Body of pancreas (tissue), 4 donors: ENCODE measurements at regions not wholly inside any gene's neighbourhood (a gene's known extent, or its start where the extent isn't known, plus 50 kb on each side); places are given as distances from the start of the nearest gene placed in this dataset.

Experiments used
- ATAC-seq: fragments of 150-250 bp; one replicate; pipeline ENCODE4 v1.9.1; 2016
- DNase-seq, 4 donors: peaks; one replicate each; pipeline ENCODE4 v3.0.0-alpha.2; 2019
- H3K27ac ChIP-seq, 4 donors: fragments of 200-600 bp; sonication (generic); 1 replicate in 3 of 4; 2 replicates in 1 of 4; pipeline versions ENCODE4 v1.5.1 to v1.6.1; 2016 to 2019; ENCODE audit warnings: mild to moderate bottlenecking in 1 of 4, mixed read lengths in 1 of 4, moderate library complexity in 1 of 4
- H3K27me3 ChIP-seq, 2 donors: fragments of 200-600 bp; sonication (generic); one replicate each; pipeline ENCODE4 v1.6.0; 2016; ENCODE audit warnings: mild to moderate bottlenecking in 1 of 2
- H3K36me3 ChIP-seq, 2 donors: fragments of 200-600 bp; sonication (generic); replicated peaks in 1 of 2; 2 replicates each; pipeline ENCODE4 v1.5.1; 2016; ENCODE audit warnings: low read depth in 2 of 2; ENCODE audit not compliant: insufficient read depth in 1 of 2
- H3K4me1 ChIP-seq: fragments of 200-600 bp; sonication (generic); one replicate; pipeline ENCODE4 v1.6.0; 2016
- H3K4me3 ChIP-seq, 2 donors: fragments of 200-600 bp; sonication (generic); 1 replicate in 1 of 2; 2 replicates in 1 of 2; pipeline ENCODE4 v1.5.1; 2016 to 2019
- H3K9me3 ChIP-seq, 3 donors: fragments of 200-600 bp; sonication (generic); 1 replicate in 2 of 3; 2 replicates in 1 of 3; pipeline ENCODE4 v1.5.1; 2016
- CTCF ChIP-seq, 7 experiments: fragments of 450-650 bp in 4 of 7; fragments of 200-600 bp in 3 of 7; sonication (generic) in 3 of 7; IDR thresholded peaks; one replicate each; pipeline ENCODE4 v1.5.1; 2016 to 2019; ENCODE audit warnings: antibody characterized with exemption in 7 of 7
- POLR2A ChIP-seq, 3 donors: fragments of 450-650 bp; IDR thresholded peaks; one replicate each; pipeline ENCODE4 v1.6.1; 2016; ENCODE audit warnings: antibody characterized with exemption in 3 of 3, mild to moderate bottlenecking in 2 of 3
- WGBS, 2 donors: methylation state at CpG; one replicate each; pipeline ENCODE4 v1.1.5; 2017; 5-methylcytosine and 5-hydroxymethylcytosine counted together
- intact Hi-C: fragments of 100-400 bp; cut with DNase I; formaldehyde crosslinking; loops from one replicate; pipeline ENCODE4 v1.15.1; 2023

GRCh38 chr9:81772144-81772543, 82.8 kb upstream of the TLE1 start:
- 13 to 29% methylated on average over 1 of the region's 1 CpG for WGBS, 2 donors
- peaks cover 6% of the 10 kb centered on the region for H3K4me1 ChIP-seq
- ATAC-seq (no peak), DNase-seq (no peak)
- H3K36me3 ChIP-seq, result no peaks in the 10 kb centered on the region
- H3K9me3 ChIP-seq, result no peaks in the 10 kb centered on the region
- H3K4me3 ChIP-seq, result no peak overlapping the region
- H3K27ac ChIP-seq, result no peak overlapping the region
- no peaks in the 10 kb centered on the region for H3K27me3 ChIP-seq
- intact Hi-C loops, result no loop called here
- no peak for TF ChIP-seq POLR2A (IDR thresholded peaks at IDR 0.05)
- no peak for TF ChIP-seq CTCF (IDR thresholded peaks at IDR 0.05)

GRCh38 chr9:81776390-81776789, 87.0 kb upstream of the TLE1 start:
- TF ChIP-seq CTCF (IDR thresholded peaks at IDR 0.05), result no peak
- no peak for TF ChIP-seq POLR2A (IDR thresholded peaks at IDR 0.05)
- no peak for ATAC-seq
- Histone ChIP-seq H3K4me3 (no peak overlapping the region), H3K27ac (no peak overlapping the region), H3K9me3 (no peaks in the 10 kb centered on the region), H3K27me3 (no peaks in the 10 kb centered on the region), H3K4me1 (peaks cover 10% of the 10 kb centered on the region), H3K36me3 (no peaks in the 10 kb centered on the region)
- 70 to 93% methylated on average over 1 of the region's 1 CpG for whole genome bisulfite sequencing, 2 donors
- DNase-seq, result peak in 1 of 4 donors; percentile 17
- intact Hi-C loops, result no loop called here

- 24 to 30% methylated on average over 2 of the region's 2 CpGs for WGBS, 2 donors
- intact Hi-C loops, result no loop called here
- DNase-seq, result peak; percentile 41 to 68 (median 58)
Observed at GRCh38 chr9:81776834-81777233, 87.5 kb upstream of the TLE1 start.

GRCh38 chr9:81777482-81777881, 88.1 kb upstream of the TLE1 start:
- Histone ChIP-seq H3K4me3 (no peak overlapping the region), H3K9me3 (no peaks in the 10 kb centered on the region), H3K36me3 (no peaks in the 10 kb centered on the region), H3K27me3 (no peaks in the 10 kb centered on the region), H3K27ac (no peak overlapping the region), H3K4me1 (peaks cover 10% of the 10 kb centered on the region)
- intact Hi-C loops, result no loop called here
- no peak for TF ChIP-seq CTCF (IDR thresholded peaks at IDR 0.05)
- TF ChIP-seq POLR2A (IDR thresholded peaks at IDR 0.05), result no peak
- 52 to 54% methylated on average over 3 of the region's 3 CpGs for WGBS, 2 donors
- DNase-seq (no peak), ATAC-seq (no peak)

More at GRCh38 chr9:81776834-81777233, 87.5 kb upstream of the TLE1 start:
- Histone ChIP-seq H3K27me3 (no peaks in the 10 kb centered on the region), H3K9me3 (no peaks in the 10 kb centered on the region), H3K27ac (no peak overlapping the region), H3K4me3 (no peak overlapping the region), H3K4me1 (peaks cover 10% of the 10 kb centered on the region), H3K36me3 (no peaks in the 10 kb centered on the region)
- TF ChIP-seq CTCF (IDR thresholded peaks at IDR 0.05), result no peak
- TF ChIP-seq POLR2A (IDR thresholded peaks at IDR 0.05), result no peak
- ATAC-seq, result no peak

- no peaks in the 10 kb centered on the region for H3K36me3 ChIP-seq
- no peaks in the 10 kb centered on the region for H3K27me3 ChIP-seq
- H3K27ac ChIP-seq, result no peak overlapping the region
- no peaks in the 10 kb centered on the region for H3K9me3 ChIP-seq
- no peak for ATAC-seq
- intact Hi-C loops, result no loop called here
- no peak for TF ChIP-seq CTCF (IDR thresholded peaks at IDR 0.05)
- TF ChIP-seq POLR2A (IDR thresholded peaks at IDR 0.05), result no peak
- peaks cover under 1% of the 10 kb centered on the region for H3K4me1 ChIP-seq
- DNase-seq, result no peak
- no peak overlapping the region for H3K4me3 ChIP-seq
- WGBS, 2 donors, result 82 to 89% methylated on average over 10 of the region's 10 CpGs
Observed at GRCh38 chr9:81782313-81782995, 93.1 kb upstream of the TLE1 start.
